ENCODE measurements at regions not wholly inside any gene's neighbourhood (a gene's known extent, or its start where the extent isn't known, plus 50 kb on each side); places are given as distances from the start of the nearest gene placed in this dataset.

DNA sequence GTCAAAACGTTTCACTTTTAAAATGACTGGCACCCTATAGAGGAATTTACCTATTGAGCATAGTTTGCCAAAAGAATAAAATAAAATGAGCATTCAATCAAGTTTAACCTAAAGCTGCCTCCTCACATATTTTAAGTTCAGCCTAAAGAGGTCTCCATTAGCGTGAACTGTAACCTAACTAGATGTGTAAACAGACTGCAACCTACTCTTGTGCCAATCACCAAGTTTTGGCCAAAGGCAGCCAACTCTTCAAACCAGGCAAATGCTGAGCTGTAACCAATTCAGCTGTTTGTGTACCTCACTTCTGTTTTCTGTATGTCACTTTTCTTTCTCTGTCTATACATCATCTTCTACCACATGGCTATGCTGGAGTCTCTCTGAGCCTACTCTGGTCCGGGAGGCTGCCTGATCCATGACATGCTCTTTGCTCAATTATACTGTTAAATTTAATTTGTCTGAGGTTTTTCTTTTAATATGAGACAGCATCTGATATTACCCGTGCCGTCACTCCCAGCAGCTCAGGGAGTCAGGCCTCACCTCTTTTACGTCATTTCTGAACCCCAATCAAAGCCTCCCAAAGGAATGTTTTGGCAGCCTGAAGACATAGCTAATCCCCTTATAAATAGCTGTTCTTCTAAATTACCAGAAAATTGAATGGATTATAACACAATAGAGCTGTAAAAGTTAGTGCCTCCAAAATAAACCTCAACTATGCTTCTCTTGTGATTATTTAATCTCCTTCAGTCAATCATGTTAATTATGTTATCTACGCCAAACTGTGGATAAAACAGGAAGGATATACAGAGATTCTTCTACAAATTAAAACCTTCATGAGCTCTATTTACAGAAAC is 81.0 kb upstream of the NR5A2 start:
- TF ChIP-seq, protein P1, sequence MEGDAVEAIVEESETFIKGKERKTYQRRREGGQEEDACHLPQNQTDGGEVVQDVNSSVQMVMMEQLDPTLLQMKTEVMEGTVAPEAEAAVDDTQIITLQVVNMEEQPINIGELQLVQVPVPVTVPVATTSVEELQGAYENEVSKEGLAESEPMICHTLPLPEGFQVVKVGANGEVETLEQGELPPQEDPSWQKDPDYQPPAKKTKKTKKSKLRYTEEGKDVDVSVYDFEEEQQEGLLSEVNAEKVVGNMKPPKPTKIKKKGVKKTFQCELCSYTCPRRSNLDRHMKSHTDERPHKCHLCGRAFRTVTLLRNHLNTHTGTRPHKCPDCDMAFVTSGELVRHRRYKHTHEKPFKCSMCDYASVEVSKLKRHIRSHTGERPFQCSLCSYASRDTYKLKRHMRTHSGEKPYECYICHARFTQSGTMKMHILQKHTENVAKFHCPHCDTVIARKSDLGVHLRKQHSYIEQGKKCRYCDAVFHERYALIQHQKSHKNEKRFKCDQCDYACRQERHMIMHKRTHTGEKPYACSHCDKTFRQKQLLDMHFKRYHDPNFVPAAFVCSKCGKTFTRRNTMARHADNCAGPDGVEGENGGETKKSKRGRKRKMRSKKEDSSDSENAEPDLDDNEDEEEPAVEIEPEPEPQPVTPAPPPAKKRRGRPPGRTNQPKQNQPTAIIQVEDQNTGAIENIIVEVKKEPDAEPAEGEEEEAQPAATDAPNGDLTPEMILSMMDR (IDR thresholded peaks at IDR 0.05 in 4 of 5, conservative IDR thresholded peaks at IDR 0.05 in 1 of 5), result no peak
- TF ChIP-seq POLR2A (IDR thresholded peaks at IDR 0.05), result no peak

Data from gastrocnemius medialis (tissue), 4 donors.